ENCODE measurements at regions not wholly inside any gene's neighbourhood (a gene's known extent, or its start where the extent isn't known, plus 50 kb on each side); places are given as distances from the start of the nearest gene placed in this dataset.
"Not testable (repeated sequence)": the region's sequence is repeated elsewhere in the genome, so short reads cannot be mapped to it uniquely, and the experiment has no call there.

GRCh38 chrX:38943120-38943519 is 141.9 kb downstream of the MID1IP1 start:
- DNase-seq = no peak

- DNase-seq = no peak
Observed at GRCh38 chrX:38948046-38948445, 146.8 kb downstream of the MID1IP1 start.

- no peak for DNase-seq
Observed at GRCh38 chrX:38954520-38954919, 153.3 kb downstream of the MID1IP1 start.

- DNase-seq = no peak
Observed at GRCh38 chrX:38959736-38960135, 158.5 kb downstream of the MID1IP1 start.

GRCh38 chrX:38960137-38960536 is 158.9 kb downstream of the MID1IP1 start:
- DNase-seq = no peak

- no peak for DNase-seq
Observed at GRCh38 chrX:38961936-38962335, 160.7 kb downstream of the MID1IP1 start.

- not testable (repeated sequence) for DNase-seq
Observed at GRCh38 chrX:38963244-38963643, 162.0 kb downstream of the MID1IP1 start.

- DNase-seq = no peak
Observed at GRCh38 chrX:38965888-38966287, 164.6 kb downstream of the MID1IP1 start.

GRCh38 chrX:38968344-38969216 is 167.3 kb downstream of the MID1IP1 start:
- DNase-seq = no peak

- DNase-seq = no peak
Observed at GRCh38 chrX:38970074-38970473, 168.8 kb downstream of the MID1IP1 start.

GRCh38 chrX:38970845-38971244 is 169.6 kb downstream of the MID1IP1 start:
- DNase-seq = no peak

GRCh38 chrX:38973322-38973721 is 172.1 kb downstream of the MID1IP1 start:
- no peak for DNase-seq

GRCh38 chrX:38974542-38974941 is 173.3 kb downstream of the MID1IP1 start:
- DNase-seq = no peak

GRCh38 chrX:38975368-38975942 is 174.2 kb downstream of the MID1IP1 start:
- DNase-seq = no peak

- no peak for DNase-seq
Observed at GRCh38 chrX:38982370-38982769, 181.1 kb downstream of the MID1IP1 start.

GRCh38 chrX:38982843-38983242 is 181.6 kb downstream of the MID1IP1 start:
- DNase-seq = no peak

- DNase-seq = no peak
Observed at GRCh38 chrX:38985375-38985774, 184.1 kb downstream of the MID1IP1 start.

- DNase-seq = no peak
Observed at GRCh38 chrX:38985945-38986344, 184.7 kb downstream of the MID1IP1 start.

- no peak for DNase-seq
Observed at GRCh38 chrX:38986586-38986985, 185.3 kb downstream of the MID1IP1 start.

- peak; percentile 53 for DNase-seq
Observed at GRCh38 chrX:38987198-38987651, 186.0 kb downstream of the MID1IP1 start.

GRCh38 chrX:38988301-38988700 is 187.0 kb downstream of the MID1IP1 start:
- DNase-seq = no peak

GRCh38 chrX:38989076-38989475 is 187.8 kb downstream of the MID1IP1 start:
- no peak for DNase-seq

- no peak for DNase-seq
Observed at GRCh38 chrX:38991656-38992440, 190.6 kb downstream of the MID1IP1 start.
